GM18517 (cell line): ENCODE measurements at regions not wholly inside any gene's neighbourhood (a gene's known extent, or its start where the extent isn't known, plus 50 kb on each side); places are given as distances from the start of the nearest gene placed in this dataset.
"Not testable (repeated sequence)": the region's sequence is repeated elsewhere in the genome, so short reads cannot be mapped to it uniquely, and the experiment has no call there.

Experiments used
- ATAC-seq: cut with Tn5 transposase; IDR thresholded peaks from one replicate; pipeline ENCODE4 v1.9.1; 2021; ENCODE audit warnings: mild to moderate bottlenecking, moderate library complexity; ENCODE audit not compliant: unreplicated experiment

DNA sequence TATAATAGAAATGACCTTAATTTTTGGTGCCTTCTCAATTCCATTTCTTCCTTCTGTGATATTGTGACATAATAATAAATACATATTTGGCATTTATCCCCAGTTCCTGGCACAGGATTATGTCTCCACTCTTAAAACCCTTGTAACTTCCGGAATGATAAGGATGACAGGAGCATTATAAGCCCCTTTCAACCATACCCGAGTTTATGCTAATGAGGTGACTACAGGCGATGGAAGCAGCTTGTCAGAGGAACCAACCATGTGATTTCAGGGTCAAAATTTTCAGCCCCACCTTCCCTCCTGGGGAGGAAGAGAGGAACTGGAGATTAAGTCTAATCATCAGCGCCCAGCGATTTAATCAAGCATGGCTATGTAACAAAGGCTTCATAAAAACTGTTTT, 528.5 kb upstream of the CRIM1 start:
- ATAC-seq, result no peak

DNA sequence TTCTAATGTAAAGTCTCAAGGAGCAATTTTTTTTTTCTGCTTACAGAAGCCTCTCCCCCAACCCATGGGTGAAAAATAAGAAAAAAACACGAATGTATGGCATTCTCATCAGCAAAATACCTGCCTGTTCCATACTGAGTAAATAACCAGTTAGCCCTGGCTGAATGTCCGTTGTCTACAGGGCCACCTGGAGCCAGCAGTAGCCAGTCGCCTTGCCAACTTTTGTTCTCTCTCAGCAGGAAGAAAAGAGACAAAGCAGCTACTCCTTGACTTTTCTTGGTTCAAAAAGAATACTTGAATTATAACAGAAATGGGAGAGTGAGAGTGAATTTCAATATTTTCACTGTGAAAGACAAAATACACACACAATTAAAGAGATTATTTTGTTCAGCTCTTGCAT, 532.9 kb upstream of the CRIM1 start:
- ATAC-seq, result no peak

DNA sequence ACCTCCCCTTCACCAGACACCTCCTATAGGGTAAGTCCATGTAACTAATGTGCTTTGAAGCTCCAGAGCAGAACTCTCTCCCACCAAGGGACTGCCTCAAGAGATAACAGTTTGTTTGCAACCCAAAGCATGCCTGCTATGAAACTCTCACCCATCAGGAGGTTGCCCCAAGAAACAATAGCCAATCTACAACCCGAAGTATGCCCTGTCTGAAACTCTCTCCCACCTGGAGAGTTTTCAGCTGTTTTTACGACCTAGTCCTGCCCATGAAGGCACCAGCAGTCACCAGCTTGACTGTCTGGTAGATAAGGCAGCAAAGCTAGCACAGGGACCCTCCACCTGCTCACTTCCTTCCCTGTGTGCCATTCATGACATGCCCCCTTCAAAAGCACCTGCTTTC, 533.9 kb upstream of the CRIM1 start:
- ATAC-seq, result no peak

DNA sequence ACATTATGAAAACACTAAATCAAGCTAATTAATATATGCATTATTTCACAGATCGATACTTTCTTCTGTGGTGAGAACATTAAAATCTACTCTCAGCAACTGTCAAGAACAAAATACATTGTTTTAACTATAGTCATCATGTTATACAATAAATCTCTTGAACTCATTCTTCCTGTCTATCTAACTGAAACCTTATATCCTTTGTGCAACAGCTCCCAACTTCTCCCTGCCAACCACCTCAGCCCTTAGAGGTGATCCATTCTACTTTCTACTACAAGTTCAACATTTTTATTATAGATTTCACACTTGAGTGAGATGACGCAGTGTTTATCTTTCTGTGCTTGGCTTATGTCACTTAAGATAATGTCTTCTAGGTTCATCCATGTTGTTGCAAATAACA, 535.2 kb upstream of the CRIM1 start:
- no peak for ATAC-seq

DNA sequence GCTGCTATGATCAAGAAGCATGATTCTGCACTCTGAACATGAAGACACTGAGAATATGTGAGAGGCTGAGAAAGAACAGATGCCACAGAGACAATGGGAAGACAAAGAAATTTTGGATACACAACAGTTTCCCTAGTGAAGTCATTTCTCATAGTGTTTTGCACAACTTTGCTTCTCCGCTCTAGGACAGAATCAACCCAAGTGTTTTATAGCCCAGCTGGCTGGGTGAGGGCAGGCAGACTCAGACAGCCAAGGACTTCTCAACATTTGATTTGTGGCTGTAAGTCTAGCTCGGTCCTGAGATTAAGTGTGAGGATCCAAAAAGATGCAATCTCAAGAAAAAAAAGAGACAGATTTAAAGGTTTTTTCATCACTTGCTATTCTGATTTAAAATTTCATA, 536.5 kb upstream of the CRIM1 start:
- ATAC-seq, result no peak

DNA sequence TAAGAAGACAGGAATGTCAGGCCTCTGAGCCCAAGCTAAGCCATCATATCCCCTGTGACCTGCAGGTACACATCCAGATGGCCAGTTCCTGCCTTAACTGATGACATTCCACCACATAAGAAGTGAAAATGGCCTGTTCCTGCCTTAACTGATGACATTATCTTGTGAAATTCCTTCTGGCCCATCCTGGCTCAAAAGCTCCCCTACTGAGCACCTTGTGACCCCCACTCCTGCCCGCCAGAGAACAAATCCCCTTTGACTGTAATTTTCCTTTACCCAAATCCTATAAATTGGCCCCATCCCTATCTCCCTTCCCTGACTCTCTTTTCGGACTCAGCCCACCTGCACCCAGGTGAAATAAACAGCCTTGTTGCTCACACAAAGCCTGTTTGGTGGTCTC, 537.2 kb upstream of the CRIM1 start:
- ATAC-seq, result not testable (repeated sequence)

DNA sequence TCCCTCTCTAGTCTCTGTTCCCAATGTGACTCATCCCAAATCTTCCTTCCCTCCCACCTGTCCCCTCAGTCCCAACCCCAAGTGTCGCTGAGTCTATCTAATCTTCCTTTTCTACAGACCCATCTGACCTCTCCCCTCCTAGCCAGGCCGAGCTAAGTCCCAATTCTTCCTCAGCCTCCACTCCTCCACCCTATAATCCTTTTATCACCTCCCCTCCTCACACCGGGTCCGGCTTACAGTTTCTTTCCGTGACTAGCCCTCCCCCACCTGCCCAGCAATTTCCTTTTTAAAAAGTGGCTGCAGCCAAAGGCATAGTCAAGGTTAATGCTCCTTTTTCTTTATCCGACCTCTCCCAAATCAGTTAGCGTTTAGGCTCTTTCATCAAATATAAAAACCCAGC, 541.0 kb upstream of the CRIM1 start:
- ATAC-seq, result not testable (repeated sequence)

DNA sequence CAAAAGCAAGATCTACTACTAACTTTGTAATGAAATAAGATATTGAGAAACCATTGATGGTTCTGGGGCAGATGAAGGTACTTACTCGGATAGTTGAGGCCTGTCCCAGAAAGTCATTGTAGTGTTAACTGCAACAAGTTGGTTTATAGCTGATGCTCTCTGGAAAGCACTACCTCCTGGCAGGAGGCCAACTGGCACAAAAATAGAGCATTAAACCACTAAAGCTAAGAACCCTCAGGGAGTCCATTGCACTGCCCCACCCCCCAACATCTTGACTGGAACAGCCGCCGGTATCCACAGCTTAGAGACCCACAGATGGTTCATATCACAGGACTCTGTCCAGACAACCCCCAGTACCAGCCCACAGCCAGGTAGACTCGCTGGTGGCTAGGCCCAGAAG, 552.5 kb upstream of the CRIM1 start:
- no peak for ATAC-seq

DNA sequence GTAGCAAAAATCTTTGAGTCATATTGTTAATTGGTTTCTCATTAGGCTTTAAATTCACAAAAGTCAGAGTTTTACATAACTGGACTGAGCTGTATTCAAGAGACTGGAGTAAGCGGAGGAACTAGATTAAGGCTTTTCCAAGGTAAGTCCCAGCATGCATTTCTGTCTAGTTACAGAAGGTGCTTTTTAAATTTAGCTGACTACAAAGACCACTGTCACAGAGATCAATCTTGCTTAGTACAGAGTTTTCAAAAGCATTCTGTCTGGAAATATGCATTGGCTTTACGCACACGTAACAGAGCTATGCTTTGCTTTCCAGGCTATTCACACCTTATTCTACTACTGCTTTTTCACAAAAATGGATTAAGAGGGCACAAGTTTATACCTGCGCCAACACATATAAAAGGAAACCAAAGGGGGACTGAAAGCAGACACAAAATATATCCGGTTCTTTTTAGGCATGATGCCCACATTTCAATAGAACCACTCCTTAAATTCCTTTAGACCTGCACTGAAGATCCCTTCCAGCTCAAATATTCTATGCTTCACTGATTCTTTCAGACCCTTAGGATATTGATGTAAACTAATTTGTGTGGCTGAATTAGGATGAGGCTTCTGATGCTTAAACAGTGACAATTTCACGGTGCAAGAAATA, 560.7 kb upstream of the CRIM1 start:
- ATAC-seq, result no peak

DNA sequence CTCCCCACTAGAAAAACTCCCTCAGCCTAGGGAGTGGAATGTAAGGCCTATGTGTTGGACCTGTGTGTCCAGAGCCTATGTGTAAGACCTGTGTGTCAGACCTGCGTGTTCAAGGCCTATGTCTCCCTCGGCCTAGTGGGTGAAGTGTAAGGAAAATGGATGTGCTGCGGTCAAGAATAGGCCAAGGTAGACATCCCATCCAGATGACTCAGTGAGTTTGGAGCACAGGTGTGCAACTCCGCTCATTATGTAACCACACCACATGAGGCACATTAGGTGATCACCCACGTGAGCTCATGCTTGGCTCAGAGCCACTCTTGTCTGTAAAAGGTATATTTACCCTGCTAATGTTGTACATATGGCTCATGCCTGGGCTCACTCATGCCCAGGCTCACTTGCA, 565.3 kb upstream of the CRIM1 start:
- no peak for ATAC-seq

DNA sequence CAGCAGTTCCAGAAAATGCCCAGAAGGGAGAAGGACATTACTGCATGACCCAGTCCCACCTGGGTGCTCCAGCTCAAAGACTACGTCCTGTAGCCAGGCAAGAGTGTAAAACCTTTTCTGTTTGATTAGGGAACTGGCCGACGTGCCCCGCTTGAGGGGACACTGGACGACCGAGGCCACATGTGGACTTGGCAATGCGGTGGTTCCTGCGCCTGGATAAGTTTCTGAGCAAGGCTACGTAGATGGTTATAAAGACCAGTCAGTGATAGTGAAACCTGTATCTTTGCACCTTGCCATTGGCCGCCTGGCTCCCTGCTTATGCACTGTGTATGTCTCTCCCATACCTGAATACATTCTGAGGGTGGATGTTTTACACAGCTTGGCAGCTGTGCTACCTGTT, 567.0 kb upstream of the CRIM1 start:
- no peak for ATAC-seq

DNA sequence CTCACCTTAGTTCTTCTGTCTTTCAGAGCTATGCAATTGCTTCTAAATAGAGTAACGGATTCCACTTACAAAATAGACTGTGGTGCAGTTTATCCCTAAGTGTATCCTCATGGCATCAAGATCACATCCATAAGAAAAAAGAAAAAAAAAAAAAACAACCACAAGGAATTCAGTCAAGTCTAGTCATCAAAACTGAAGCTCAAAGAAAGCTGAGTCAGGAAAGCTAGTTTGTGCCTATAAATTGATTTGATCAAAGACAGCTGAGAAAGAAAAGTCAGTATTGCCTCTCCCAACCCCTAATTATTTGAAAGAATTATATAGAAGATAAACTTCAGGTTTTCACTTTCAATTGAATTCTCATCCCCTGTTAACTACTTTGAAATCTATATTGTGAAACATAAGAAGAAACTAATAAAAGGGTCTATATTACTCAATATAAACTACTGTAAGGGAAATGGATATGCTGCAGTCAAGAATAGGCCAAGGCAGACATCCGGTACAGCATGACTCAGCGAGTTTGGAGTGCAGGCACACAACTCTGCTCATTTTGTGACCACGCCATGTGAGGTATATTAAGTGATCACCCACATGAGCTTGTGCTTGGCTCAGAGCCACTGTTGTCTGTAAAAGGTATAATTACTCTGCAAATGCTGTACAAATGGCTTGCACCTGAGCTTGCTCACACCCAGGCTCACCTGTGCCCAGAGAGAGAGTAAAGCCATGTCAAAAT, 568.1 kb upstream of the CRIM1 start:
- no peak for ATAC-seq

DNA sequence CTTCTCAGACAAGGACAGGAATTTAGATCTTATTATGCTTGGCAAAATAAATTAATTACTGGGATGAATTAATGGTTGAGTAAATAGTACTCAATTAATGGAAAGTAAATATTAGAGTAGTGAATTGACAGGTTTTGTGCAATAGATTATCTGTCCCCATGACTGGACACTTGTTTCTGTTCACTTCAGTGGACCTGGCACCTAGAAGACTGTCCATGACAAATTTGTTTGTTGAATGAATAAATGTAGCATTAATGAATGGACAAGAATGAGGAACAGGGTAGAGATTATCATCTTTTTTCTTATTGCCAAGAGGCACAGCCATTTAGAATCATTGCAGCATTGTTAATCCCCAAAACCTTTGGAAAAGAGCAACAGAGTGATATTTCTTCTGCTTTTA, 570.0 kb upstream of the CRIM1 start:
- ATAC-seq, result no peak

DNA sequence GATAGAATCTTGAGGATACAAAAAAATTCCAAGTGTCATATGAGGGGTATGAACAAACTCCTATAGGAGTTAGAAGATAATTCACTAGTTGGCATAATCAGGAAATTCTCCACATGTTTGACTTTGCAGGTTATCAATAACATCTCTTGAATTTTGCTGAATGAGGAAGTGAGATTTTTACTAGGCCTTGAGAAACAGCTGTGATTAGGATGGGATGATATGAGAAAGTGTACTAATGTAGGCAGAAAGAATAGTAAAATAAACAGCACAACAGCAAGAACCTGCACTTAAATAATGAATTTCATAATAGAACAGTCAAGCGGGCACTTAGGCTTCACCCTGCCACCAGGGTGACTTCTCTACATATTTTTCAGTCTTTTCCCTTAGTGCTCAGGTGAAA, 570.8 kb upstream of the CRIM1 start:
- ATAC-seq, result no peak

DNA sequence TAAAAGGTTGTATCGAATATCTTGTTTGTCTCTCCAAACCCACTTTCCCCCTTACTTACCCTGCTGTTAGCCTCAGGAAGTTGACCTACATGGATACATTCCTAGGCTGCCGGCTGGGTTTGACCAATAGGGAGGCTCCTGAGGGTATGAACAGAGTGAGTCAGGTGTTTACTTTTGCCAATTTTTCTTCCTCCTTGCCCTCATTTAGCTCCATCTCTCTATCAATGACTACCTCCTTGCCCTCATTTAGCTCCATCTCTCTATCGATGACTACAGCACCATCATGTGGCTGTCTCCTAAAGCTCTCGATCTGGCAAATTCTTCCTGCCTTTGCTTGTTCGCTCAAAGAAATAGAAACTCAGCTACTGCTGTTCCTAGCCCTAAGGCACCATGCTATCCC, 571.9 kb upstream of the CRIM1 start:
- no peak for ATAC-seq

DNA sequence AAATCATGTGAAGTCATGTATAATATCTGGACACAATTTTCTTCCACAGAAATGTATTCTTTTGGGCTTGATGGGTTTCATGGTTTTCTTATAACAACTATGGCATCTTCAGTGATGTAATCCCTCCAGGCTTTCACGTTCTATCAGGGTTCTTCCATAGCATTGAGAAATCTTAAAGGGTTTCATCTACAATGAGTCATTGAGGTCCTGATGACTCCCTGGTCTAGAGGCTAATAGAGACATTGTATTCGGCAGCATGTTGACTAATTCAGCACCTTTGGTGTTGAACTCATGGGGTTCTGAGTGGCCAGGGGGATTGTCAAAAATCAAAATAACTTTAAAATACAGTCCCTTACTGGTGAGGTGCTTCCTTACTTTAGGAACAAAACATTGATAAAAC, 614.0 kb upstream of the CRIM1 start:
- ATAC-seq, result no peak

DNA sequence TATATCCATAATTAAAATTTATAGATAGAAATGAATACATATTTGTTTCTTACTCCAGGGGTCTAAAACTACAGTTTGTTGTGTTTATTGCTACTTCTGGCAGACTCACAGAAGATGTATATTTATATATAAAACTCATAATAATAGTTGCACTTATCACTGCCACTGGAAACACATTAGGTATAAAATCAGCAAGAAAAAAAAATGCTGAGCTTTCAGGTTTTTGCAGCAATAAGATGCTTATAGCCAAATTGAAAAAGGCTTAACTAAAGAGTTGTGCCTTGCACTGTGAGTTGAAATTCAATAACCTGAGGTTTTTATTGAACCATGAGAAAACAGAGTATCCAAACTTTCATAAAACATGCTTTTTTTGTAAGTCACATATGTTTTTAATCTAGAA, 623.9 kb upstream of the CRIM1 start:
- no peak for ATAC-seq

DNA sequence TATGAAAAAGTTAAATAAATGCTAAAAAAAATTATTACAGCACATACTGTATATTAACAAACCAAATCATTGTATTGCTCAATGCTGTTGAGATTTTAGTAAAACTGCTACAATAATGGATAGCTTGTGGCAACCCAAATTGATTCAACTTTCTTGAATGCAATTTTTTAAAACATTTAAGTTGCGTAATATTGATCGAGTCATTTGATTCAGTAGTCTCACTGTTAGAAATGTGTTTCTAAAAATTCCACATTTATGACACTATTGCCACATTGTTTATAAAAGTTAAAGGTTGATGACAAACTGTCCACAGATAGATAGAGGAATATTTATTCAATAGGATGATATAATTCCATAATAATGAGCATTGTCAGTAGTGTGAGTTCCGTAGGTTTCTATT, 640.7 kb upstream of the CRIM1 start:
- no peak for ATAC-seq

DNA sequence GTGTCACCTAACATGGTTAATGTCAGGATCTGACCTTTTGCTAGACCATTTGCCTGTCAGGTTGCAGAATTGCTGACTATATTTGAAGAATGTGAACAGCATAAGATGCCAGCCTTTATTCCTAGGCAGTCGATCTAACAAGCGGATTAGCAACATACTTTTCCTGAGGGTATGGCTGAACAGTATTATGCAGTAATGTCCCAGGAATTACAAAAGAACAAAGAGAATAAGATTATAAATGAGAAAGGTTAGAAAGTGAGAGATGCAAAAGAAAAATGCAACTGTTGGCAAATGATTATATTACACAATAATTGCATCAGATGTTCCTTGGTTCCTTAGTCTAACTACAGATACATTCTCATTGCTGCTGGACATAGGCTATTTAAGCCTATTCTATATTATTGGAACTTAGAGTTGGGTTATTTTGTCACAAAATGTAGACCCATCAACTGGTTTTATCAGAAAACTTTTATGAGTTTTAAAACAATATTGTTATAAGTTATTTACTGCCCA, 647.1 kb upstream of the CRIM1 start:
- ATAC-seq, result no peak

DNA sequence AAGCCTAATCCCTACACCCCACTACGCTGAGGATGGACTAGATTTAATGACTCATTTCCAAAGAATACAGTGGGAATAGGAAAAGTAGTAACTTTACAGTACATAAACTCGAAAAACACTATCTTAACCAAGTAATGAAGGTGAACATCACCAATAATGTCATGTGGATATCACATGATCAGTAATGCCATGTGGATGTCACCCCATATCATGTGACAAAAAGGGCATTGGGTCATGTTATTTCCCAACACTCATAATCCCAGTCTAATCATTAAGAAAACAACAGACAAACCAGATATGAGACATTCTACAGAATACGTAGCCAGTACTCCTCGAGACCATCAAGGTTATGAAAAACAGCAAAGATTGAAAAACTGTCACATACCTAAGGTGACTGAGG, 667.3 kb upstream of the CRIM1 start:
- no peak for ATAC-seq

DNA sequence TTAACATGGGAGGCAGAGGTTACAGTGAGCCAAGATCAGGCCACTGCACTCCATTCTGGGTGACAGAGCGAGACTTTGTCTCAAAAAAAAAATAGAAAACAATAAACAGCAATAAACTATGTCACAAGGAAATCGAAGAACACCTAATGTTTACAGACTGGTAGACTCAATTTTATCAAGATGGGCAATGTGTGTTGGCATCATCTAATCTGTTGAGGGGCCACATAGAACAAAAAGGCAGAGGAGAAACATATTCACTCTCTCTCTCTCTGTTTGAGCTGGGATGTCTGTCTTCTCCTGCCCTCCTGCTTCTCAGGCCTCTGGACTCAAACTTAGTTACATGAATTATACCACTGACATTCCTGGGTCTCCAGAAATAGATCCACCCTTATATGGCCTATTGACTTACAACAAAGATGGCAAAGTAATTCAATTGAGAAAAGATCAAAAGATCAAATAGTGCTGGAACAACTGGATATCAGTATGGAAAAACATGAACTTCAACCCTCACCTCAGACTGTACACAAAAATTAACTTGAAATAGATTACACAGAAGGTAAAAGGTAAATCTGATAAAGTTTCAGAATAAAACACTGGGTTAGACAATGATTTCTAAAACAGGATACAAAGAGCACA, 703.8 kb upstream of the CRIM1 start:
- no peak for ATAC-seq

DNA sequence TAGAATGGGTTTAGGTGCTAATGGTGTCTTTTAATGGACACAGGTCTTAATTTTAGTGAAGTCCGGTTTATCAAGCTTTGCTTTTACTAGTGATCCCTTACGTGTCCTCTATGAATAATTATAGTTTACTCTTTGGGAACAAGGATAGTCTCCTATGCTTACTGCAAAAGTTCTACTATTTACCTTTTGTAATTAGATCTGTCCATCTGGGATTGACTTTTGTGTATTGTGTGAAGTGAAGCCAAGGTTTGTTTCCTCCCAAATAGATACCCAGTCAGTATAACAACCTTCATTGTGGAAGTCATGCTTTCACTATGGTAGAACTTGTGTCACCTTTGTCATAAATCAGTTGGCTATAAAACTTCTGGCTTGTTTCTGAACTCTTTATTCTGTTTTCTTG, 740.9 kb upstream of the CRIM1 start:
- ATAC-seq, result no peak
